GM12873 (cell line): ENCODE measurements at regions not wholly inside any gene's neighbourhood (a gene's known extent, or its start where the extent isn't known, plus 50 kb on each side); places are given as distances from the start of the nearest gene placed in this dataset.

Experiments
- CTCF ChIP-seq: IDR thresholded peaks from 2 replicates; pipeline ENCODE4 v1.5.1; 2012; ENCODE audit warnings: low read depth, mild to moderate bottlenecking, moderate library complexity, low read length, control low read depth; ENCODE audit not compliant: insufficient read depth; ENCODE audit errors: missing control alignments

- no peak for TF ChIP-seq CTCF
Measured at GRCh38 chr12:65608319-65608916, 215.9 kb upstream of the HMGA2 start.

GRCh38 chr12:65609359-65609771, 214.9 kb upstream of the HMGA2 start:
- no peak for TF ChIP-seq CTCF

GRCh38 chr12:65611396-65611795, 212.9 kb upstream of the HMGA2 start:
- TF ChIP-seq CTCF: no peak

GRCh38 chr12:65612440-65612839, 211.8 kb upstream of the HMGA2 start:
- TF ChIP-seq CTCF: no peak

GRCh38 chr12:65613692-65614091, 210.6 kb upstream of the HMGA2 start:
- TF ChIP-seq CTCF: no peak

- TF ChIP-seq CTCF: no peak
Measured at GRCh38 chr12:65614259-65614889, 209.9 kb upstream of the HMGA2 start.

GRCh38 chr12:65615118-65615517, 209.2 kb upstream of the HMGA2 start:
- no peak for TF ChIP-seq CTCF
